Stimulated activated naive CD4-positive, alpha-beta T cell (primary cell): ENCODE measurements at regions not wholly inside any gene's neighbourhood (a gene's known extent, or its start where the extent isn't known, plus 50 kb on each side); places are given as distances from the start of the nearest gene placed in this dataset.

ENCODE experiments used
- DNase-seq, 6 experiments: peaks; one replicate each; lab custom pipeline; 2025; lab: John Stamatoyannopoulos, UW

DNA sequence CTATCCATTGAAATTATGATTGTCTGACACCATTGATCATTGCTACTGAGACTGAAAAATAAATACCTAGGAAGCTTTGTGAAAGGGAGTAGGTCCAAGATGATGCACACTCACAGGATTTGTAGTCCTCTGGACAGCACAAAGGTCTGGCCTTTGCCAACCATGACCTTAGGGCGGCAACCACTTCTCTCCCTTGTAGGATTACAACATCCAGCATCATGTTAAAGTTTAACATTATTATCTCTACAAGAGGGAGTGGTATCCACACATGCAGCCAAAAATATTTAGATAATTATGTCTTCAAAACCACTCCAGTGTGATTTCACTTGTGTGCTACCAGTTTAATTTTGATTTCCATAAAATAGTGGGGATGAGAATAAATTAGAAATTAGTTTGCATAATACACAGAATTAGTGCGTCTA lies 51.1 kb upstream of the NHSL1 start:
- DNase-seq: no peak

GRCh38 chr6:138554146-138554545 lies 54.9 kb upstream of the NHSL1 start:
- no peak for DNase-seq

DNA sequence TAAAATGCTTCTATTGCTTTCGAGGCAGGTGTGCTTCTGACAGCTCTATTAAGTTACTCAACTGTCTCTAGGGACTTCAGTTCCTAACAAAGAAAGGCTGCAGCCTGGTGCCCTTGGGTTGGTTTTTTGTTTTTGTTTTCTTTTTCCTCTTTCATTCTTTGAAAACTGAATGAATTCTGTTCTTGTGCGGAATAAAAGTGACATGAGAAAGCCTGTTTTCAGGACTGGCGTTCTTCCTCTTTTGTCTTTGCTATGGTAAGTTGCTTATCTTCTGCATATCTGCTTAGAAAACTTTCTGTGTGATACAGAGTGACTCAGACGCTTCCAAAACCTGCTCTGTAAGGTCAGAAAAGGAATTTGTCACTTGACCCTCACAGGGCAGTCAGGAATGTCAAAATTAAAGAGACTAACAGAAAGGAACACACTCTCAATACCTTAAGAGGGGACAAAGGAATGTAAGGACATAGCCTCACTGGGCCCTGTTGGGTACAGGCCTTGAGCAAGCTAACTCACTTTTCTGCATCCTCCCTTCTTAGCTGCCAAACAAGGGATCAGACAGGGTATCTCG lies 56.2 kb upstream of the NHSL1 start:
- DNase-seq: no peak

DNA sequence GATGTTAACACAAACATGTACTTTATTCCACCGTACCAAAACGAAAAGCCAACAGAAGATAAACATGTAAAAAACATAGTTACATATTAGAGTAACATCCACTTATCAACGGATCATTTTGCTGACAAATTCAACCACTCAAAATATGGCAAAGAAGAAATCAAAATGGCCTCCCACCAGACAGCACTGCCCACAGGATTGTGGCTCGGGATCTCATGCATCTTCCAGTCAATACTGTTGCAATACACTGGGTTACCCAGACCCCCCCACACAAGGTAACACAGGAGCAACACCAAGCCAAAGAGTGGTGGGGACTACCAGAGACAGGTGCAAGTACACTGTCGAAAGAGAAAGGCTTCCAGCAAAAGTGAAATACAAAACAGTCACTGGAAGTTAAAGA lies 57.9 kb upstream of the NHSL1 start:
- DNase-seq: no peak

DNA sequence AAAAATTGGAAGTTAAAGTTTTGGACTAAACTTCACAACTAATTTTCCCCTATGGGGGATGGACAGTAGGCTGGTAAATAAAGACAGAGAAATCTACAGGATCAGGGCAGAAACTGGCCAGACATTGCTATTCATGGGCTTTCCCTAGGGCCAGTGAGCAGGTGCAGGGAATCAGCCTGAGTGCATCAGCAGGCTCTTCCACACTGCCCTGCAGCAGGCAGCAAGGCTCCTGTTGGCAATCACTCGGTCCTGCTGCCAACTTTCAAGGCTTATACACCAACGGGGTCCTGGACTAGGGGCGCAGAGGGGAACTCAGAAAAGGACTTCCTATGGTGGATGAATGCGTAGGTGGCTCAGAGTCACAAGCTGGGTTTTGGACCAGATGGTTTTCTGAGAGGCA lies 59.8 kb upstream of the NHSL1 start:
- DNase-seq: no peak

DNA sequence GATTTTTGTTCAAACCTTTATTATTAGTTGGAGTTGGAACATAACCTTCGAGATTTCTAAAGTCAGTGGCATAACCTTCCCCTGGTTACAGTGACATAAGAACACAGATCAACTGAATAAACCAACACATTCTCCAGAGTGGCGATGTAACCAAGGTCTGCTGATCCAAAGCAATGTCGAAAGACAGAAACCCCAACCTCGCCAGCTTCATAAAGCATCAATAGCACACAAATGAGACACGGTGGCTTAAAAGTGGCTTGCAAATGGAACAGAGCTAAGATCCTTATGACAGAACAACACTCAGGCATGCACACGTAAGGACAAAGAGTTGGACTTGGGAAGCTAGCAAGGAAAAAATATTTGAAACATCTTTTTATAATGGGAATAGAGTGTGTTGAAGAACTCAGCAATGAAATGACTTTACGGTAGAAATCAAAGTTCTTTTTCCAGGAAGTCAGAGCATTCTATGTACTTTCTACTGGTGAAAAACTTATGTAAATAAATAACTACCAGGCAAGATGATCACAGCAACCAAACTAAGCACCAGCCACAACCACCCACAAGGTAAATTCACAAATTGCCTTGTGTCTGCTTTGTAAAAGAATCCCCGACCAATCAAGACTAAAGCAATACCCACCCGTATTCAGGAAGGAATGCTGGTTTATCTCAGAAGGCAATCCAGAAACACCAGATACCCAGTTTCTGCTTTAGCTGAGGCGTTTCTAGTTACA lies 61.0 kb upstream of the NHSL1 start:
- DNase-seq: no peak

DNA sequence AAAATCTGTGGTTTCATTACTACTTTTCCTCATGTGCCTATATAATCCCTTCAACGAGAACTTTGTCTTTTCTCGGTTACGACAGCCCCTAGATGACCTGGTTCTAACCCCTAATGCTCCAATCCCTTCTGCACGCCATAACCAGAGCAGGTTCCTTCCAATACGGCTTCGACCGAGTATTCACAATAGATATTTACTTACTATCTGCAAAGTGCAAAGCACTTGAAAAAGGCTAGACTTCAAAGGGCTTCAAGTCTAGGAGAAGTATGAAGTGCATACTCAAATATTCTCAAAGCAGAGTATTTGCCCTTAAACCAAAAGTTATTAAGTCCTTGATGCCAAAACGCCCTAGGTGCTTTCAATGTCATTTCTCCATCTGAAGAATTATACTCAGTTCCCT lies 63.4 kb upstream of the NHSL1 start:
- no peak for DNase-seq

GRCh38 chr6:138563231-138563630 lies 63.9 kb upstream of the NHSL1 start:
- DNase-seq: no peak

DNA sequence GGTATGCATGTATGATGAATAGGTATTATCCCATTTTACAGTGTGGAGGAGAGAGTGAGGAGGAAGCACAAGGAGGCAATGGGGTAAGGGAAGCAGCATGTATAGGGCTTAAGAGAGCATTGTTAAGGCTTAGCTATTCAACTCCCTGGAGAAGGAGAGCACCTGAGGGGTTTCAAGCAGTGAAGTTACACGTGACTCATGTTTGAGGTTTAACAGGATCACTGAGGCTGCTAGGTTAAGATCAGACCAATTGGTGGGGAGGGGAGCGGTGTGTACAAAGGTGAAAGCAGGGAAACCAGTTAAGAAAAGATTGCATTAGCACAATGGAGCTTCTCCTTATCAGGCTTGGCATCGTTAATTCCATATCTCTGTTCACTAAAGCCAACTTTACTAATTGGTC lies 64.4 kb upstream of the NHSL1 start:
- DNase-seq: no peak

- DNase-seq: no peak
Measured at GRCh38 chr6:138564170-138564721, 65.0 kb upstream of the NHSL1 start.

GRCh38 chr6:138567052-138567451 lies 67.8 kb upstream of the NHSL1 start:
- DNase-seq: no peak

DNA sequence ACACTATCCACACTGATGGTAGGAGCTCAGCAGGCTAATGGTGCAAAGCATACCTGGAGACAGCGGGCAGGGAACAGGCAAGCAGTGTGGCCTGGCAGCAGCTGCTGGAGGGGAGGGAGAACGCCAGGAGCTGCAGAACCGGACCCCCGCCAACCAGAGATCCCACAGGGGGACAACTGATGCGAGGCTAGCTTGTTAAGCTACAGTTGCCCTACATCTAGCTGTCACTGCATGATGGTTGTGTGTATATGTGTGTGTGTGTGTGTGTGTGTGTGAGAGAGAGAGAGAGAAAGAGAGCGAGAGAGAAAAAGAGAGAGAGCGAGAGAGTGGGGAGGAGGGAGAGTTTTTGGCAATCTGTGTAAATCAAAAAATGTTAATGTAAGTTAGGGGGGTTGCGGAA lies 69.7 kb upstream of the NHSL1 start:
- no peak for DNase-seq

DNA sequence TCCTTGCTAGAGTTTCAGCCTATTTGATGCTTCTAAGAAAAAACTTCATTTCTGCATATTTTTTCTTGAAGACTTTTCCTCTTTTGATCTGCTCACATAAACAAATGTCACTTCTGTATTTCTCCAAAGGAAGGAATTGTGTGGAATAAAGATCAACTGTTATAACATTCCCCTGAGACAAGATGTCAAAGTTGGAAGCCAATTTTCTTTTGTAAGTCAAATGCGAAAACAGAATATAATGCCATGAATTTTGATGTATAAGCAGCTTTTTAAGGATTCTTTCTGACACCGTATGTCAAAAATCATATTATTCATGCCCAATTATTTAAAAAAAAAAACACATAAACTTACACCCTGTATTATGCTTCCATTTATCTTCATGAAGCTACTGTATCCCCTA lies 70.3 kb upstream of the NHSL1 start:
- DNase-seq: no peak

GRCh38 chr6:138569970-138570724 lies 70.9 kb upstream of the NHSL1 start:
- DNase-seq: no peak

DNA sequence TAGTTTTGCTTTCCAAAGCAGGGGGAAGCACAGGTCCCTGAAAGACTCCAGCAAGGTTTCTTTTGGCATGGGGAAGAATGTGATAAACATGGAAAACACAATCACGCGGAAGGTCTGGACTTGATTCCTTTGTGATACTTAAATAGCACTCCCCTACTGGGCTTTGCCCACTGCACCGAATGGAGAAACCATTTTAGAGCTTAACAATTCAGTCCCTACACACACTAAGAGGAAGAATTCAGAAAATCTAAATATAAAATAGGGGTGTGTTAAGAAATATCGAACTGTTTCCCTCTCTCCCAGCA lies 71.4 kb upstream of the NHSL1 start:
- DNase-seq: no peak

DNA sequence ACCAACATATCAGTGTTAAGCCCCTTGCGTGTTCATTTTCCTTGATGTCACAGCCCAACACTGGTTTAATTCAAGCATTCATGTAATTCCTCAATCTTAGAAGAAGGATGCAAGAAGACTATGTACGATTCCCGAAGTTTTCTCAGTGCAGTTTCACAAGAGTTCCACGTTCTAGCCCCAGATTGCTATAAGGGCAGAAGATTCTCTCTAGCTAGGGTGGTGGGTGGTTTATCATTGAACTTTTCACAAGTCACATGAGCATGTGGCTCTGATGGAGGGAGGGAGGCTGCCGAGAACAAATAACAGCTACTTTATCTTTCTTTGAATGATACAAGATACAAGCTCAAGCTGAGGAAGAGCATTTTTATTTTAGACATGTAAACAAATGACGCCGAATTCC lies 71.9 kb upstream of the NHSL1 start:
- DNase-seq: no peak

DNA sequence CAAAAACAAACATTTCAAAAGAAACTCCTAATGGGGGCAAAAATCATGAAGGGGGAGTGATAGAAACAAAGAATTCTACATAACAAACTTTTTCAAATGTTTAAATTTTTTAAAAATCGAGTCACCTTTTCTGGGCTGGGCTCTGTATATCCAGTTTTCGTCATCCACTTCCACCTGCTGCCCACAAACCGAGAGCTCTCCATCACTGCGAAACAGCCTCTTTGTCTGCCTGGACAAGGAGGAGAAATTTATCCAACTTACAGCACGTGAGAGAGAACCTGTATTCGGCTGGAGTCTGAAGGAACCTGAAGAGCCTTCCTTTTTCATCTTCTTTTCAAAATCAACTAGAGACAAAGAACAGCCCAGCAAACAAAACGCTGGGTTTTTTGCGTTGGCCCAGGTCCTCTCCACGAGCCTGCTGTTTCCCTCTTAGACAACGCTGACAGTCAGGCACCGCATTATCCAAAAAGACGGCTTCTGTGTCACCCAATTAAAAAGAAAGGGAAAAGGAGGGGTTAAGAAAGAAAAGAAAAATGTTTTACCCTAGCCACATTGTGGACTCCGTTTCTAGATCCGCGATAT lies 72.4 kb upstream of the NHSL1 start:
- DNase-seq: no peak

GRCh38 chr6:138572167-138572875 lies 73.0 kb upstream of the NHSL1 start:
- DNase-seq: no peak

DNA sequence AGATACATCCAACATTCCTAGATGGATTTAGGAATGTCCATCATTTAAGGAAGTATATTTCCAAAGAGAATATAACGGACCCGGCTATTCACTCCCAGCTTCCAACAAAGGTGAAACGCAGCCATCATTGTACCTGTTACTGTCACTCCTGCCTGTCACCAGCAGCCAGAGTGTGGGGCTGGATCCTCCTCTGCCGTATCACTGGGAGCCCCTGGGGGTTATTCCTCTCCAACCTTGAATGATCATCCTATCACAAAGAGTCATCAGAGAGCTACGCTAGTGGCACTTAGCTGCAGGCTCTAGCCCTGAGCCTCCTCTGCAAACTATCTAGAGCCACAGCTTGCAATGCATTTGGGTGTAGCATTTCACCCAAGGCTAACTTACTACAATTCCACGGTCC lies 73.6 kb upstream of the NHSL1 start:
- no peak for DNase-seq

GRCh38 chr6:138575257-138575656 lies 76.0 kb upstream of the NHSL1 start:
- DNase-seq: no peak

- no peak for DNase-seq
Measured at GRCh38 chr6:138576313-138576712, 77.0 kb upstream of the NHSL1 start.
